ENCODE measurements at regions not wholly inside any gene's neighbourhood (a gene's known extent, or its start where the extent isn't known, plus 50 kb on each side); places are given as distances from the start of the nearest gene placed in this dataset.
"Not testable (repeated sequence)": the region's sequence is repeated elsewhere in the genome, so short reads cannot be mapped to it uniquely, and the experiment has no call there.

- H3K79me2 ChIP-seq (ENCODE audit: control insufficient read depth, insufficient read depth, low read length); DNase-seq; H4K8ac ChIP-seq (ENCODE audit: low read depth, low read length); H3K18ac ChIP-seq (ENCODE audit: low read length); H3K79me1 ChIP-seq (ENCODE audit: low read length); H3K4me1 ChIP-seq (ENCODE audit: control insufficient read depth, low read depth, low read length); H3K27me3 ChIP-seq (ENCODE audit: insufficient read depth, low read length, poor library complexity); H3K23ac ChIP-seq (ENCODE audit: low read length); H3K56ac ChIP-seq (ENCODE audit: low read length); H2BK15ac ChIP-seq (replicated peaks; ENCODE audit: low read depth); H3K36me3 ChIP-seq (ENCODE audit: control insufficient read depth, insufficient read depth, low read length); H3K4ac ChIP-seq (ENCODE audit: low read depth, low read length); H3K4me3 ChIP-seq (ENCODE audit: low read length); H3K27ac ChIP-seq (ENCODE audit: low read depth, low read length); H2BK5ac ChIP-seq (ENCODE audit: low read length); H2BK120ac ChIP-seq (ENCODE audit: low read depth, low read length); H4K5ac ChIP-seq (ENCODE audit: low read length); H3K4me2 ChIP-seq (ENCODE audit: low read length); H2AK5ac ChIP-seq (ENCODE audit: low read length); H3K9ac ChIP-seq (ENCODE audit: low read length): not testable (repeated sequence)
Observed at GRCh38 chr2:12472265-12472664, 244.5 kb upstream of the TRIB2 start.

GRCh38 chr2:12478151-12479064 is 238.3 kb upstream of the TRIB2 start:
- no CpG with 5 or more reads among the region's 9 CpGs for WGBS (ENCODE audit: extremely low coverage, insufficient coverage, low lambda C conversion rate)
- H3K79me2 ChIP-seq (ENCODE audit: control insufficient read depth, insufficient read depth, low read length) = no peaks in the 10 kb centered on the region
- no peak overlapping the region for H3K4ac ChIP-seq (ENCODE audit: low read depth, low read length)
- no peak overlapping the region for H2BK120ac ChIP-seq (ENCODE audit: low read depth, low read length)
- H2BK5ac ChIP-seq (ENCODE audit: low read length) = no peak overlapping the region
- H3K18ac ChIP-seq (ENCODE audit: low read length) = no peak overlapping the region
- no peak overlapping the region for H4K8ac ChIP-seq (ENCODE audit: low read depth, low read length)
- H3K4me1 ChIP-seq (ENCODE audit: control insufficient read depth, low read depth, low read length) = no peaks in the 10 kb centered on the region
- no peak overlapping the region for H3K4me3 ChIP-seq (ENCODE audit: low read length)
- no peak overlapping the region for H2AK5ac ChIP-seq (ENCODE audit: low read length)
- no peak overlapping the region for H3K23ac ChIP-seq (ENCODE audit: low read length)
- H3K9ac ChIP-seq (ENCODE audit: low read length) = no peak overlapping the region
- H3K56ac ChIP-seq (ENCODE audit: low read length) = no peak overlapping the region
- no peak overlapping the region for H2BK15ac ChIP-seq (replicated peaks; ENCODE audit: low read depth)
- no peak overlapping the region for H3K27ac ChIP-seq (ENCODE audit: low read depth, low read length)
- no peak for DNase-seq
- no peaks in the 10 kb centered on the region for H3K36me3 ChIP-seq (ENCODE audit: control insufficient read depth, insufficient read depth, low read length)
- H3K27me3 ChIP-seq (ENCODE audit: insufficient read depth, low read length, poor library complexity) = no peaks in the 10 kb centered on the region
- no peak overlapping the region for H3K4me2 ChIP-seq (ENCODE audit: low read length)
- H4K5ac ChIP-seq (ENCODE audit: low read length) = no peak overlapping the region
- H3K79me1 ChIP-seq (ENCODE audit: low read length) = no peaks in the 10 kb centered on the region

DNA sequence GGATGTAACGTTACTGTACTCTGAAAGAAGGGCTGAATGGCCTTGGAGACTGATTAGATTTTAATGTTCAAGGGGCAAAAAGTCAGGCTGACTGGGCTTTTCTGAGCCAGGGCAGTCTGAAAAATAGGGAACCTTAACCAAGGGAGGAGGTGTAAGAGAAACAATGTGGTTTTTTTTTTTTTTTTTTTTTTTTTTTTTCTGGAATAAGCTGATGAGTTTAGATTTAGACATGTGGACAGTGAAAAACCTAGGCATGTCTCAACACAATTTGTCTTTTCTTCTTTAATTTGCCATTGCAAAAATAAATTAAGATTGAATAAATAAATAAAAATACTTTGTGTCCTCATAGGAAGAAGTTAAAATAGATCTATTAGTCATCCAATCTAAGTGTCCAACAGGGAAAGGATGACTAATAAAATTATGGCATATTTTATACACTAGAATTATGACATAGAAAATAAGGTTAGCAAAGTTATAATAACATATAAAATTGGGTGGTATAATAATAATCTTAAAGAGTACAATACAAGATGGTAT is 237.6 kb upstream of the TRIB2 start:
- no peaks in the 10 kb centered on the region for H3K79me1 ChIP-seq (ENCODE audit: low read length)
- H3K4me3 ChIP-seq (ENCODE audit: low read length) = no peak overlapping the region
- no peak overlapping the region for H2BK120ac ChIP-seq (ENCODE audit: low read depth, low read length)
- no peak overlapping the region for H4K5ac ChIP-seq (ENCODE audit: low read length)
- no peaks in the 10 kb centered on the region for H3K4me1 ChIP-seq (ENCODE audit: control insufficient read depth, low read depth, low read length)
- H3K4ac ChIP-seq (ENCODE audit: low read depth, low read length) = no peak overlapping the region
- no peaks in the 10 kb centered on the region for H3K36me3 ChIP-seq (ENCODE audit: control insufficient read depth, insufficient read depth, low read length)
- H3K79me2 ChIP-seq (ENCODE audit: control insufficient read depth, insufficient read depth, low read length) = no peaks in the 10 kb centered on the region
- H3K18ac ChIP-seq (ENCODE audit: low read length) = no peak overlapping the region
- no CpG with 5 or more reads among the region's 1 CpG for WGBS (ENCODE audit: extremely low coverage, insufficient coverage, low lambda C conversion rate)
- H3K27ac ChIP-seq (ENCODE audit: low read depth, low read length) = no peak overlapping the region
- H2BK15ac ChIP-seq (replicated peaks; ENCODE audit: low read depth) = no peak overlapping the region
- no peak for DNase-seq
- no peak overlapping the region for H3K9ac ChIP-seq (ENCODE audit: low read length)
- no peak overlapping the region for H3K56ac ChIP-seq (ENCODE audit: low read length)
- no peak overlapping the region for H3K23ac ChIP-seq (ENCODE audit: low read length)
- H2BK5ac ChIP-seq (ENCODE audit: low read length) = no peak overlapping the region
- no peak overlapping the region for H4K8ac ChIP-seq (ENCODE audit: low read depth, low read length)
- no peak overlapping the region for H3K4me2 ChIP-seq (ENCODE audit: low read length)
- no peaks in the 10 kb centered on the region for H3K27me3 ChIP-seq (ENCODE audit: insufficient read depth, low read length, poor library complexity)
- H2AK5ac ChIP-seq (ENCODE audit: low read length) = no peak overlapping the region

- H2BK120ac ChIP-seq (ENCODE audit: low read depth, low read length) = no peak overlapping the region
- no peak overlapping the region for H3K9ac ChIP-seq (ENCODE audit: low read length)
- H3K27ac ChIP-seq (ENCODE audit: low read depth, low read length) = no peak overlapping the region
- no peak overlapping the region for H3K23ac ChIP-seq (ENCODE audit: low read length)
- H3K4ac ChIP-seq (ENCODE audit: low read depth, low read length) = no peak overlapping the region
- H2BK15ac ChIP-seq (replicated peaks; ENCODE audit: low read depth) = no peak overlapping the region
- no peaks in the 10 kb centered on the region for H3K36me3 ChIP-seq (ENCODE audit: control insufficient read depth, insufficient read depth, low read length)
- H3K79me1 ChIP-seq (ENCODE audit: low read length) = no peaks in the 10 kb centered on the region
- H4K8ac ChIP-seq (ENCODE audit: low read depth, low read length) = no peak overlapping the region
- H3K27me3 ChIP-seq (ENCODE audit: insufficient read depth, low read length, poor library complexity) = no peaks in the 10 kb centered on the region
- no CpG with 5 or more reads among the region's 3 CpGs for WGBS (ENCODE audit: extremely low coverage, insufficient coverage, low lambda C conversion rate)
- H2AK5ac ChIP-seq (ENCODE audit: low read length) = no peak overlapping the region
- no peaks in the 10 kb centered on the region for H3K79me2 ChIP-seq (ENCODE audit: control insufficient read depth, insufficient read depth, low read length)
- peaks cover 9% of the 10 kb centered on the region for H3K4me1 ChIP-seq (ENCODE audit: control insufficient read depth, low read depth, low read length)
- no peak overlapping the region for H3K4me3 ChIP-seq (ENCODE audit: low read length)
- H2BK5ac ChIP-seq (ENCODE audit: low read length) = no peak overlapping the region
- H4K5ac ChIP-seq (ENCODE audit: low read length) = no peak overlapping the region
- no peak overlapping the region for H3K18ac ChIP-seq (ENCODE audit: low read length)
- no peak overlapping the region for H3K4me2 ChIP-seq (ENCODE audit: low read length)
- H3K56ac ChIP-seq (ENCODE audit: low read length) = peak overlapping the region; percentile 15
- DNase-seq = no peak
Observed at GRCh38 chr2:12484536-12485115, 232.1 kb upstream of the TRIB2 start.

DNA sequence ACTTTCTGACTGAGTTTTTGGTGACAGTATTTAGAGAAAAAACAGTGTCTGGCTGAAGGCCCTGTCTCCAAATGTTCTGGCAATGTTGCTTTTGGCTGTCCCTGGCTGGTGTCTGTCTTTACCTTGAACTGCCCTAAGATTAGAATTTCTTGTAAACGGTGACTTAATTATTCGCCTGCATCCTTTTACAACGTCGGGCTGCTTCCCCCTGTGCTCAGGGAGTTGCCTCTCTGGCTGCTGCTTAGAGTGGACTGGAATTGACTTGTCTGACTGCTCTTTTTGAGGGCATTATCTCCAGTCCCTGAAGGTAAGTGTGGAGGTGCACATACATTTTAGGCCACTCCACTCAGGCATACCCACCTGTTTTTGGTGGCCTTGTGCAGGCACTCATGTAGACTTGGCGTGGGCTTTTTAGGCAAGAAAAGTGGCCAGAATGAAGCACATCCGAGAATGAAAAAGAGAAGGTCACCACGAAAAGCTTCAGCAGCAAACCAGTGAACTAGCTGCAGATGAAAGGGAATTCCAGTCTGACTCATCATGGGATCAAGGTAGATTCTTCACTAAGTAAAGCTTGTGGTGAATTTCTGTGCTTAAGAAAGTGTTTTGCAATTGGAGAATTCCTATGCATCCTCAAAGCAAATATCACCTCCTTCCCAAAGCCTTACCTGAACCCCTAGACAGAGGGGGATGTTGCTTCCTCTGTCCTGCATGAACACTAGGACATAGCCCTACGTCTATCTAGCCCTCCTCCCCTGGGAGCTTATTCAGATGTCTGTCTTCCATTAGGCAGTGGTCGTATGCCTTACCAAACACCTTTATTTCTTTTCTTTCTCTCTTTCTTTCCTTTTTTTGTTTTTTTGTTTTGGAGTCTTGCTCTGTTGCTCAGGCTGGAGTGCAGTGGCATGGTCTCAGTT is 230.3 kb upstream of the TRIB2 start:
- no peak overlapping the region for H2BK120ac ChIP-seq (ENCODE audit: low read depth, low read length)
- no peak overlapping the region for H3K4me3 ChIP-seq (ENCODE audit: low read length)
- no peak overlapping the region for H2BK5ac ChIP-seq (ENCODE audit: low read length)
- H4K8ac ChIP-seq (ENCODE audit: low read depth, low read length) = no peak overlapping the region
- no peak overlapping the region for H2BK15ac ChIP-seq (replicated peaks; ENCODE audit: low read depth)
- H3K4ac ChIP-seq (ENCODE audit: low read depth, low read length) = no peak overlapping the region
- peaks cover 9% of the 10 kb centered on the region for H3K4me1 ChIP-seq (ENCODE audit: control insufficient read depth, low read depth, low read length)
- no peaks in the 10 kb centered on the region for H3K27me3 ChIP-seq (ENCODE audit: insufficient read depth, low read length, poor library complexity)
- peak; percentile 66 for DNase-seq
- no peak overlapping the region for H3K27ac ChIP-seq (ENCODE audit: low read depth, low read length)
- no peak overlapping the region for H3K4me2 ChIP-seq (ENCODE audit: low read length)
- no peaks in the 10 kb centered on the region for H3K79me1 ChIP-seq (ENCODE audit: low read length)
- H4K5ac ChIP-seq (ENCODE audit: low read length) = no peak overlapping the region
- no peaks in the 10 kb centered on the region for H3K36me3 ChIP-seq (ENCODE audit: control insufficient read depth, insufficient read depth, low read length)
- no peak overlapping the region for H3K56ac ChIP-seq (ENCODE audit: low read length)
- H3K23ac ChIP-seq (ENCODE audit: low read length) = no peak overlapping the region
- no CpG with 5 or more reads among the region's 9 CpGs for WGBS (ENCODE audit: extremely low coverage, insufficient coverage, low lambda C conversion rate)
- H3K9ac ChIP-seq (ENCODE audit: low read length) = no peak overlapping the region
- H3K18ac ChIP-seq (ENCODE audit: low read length) = no peak overlapping the region
- H2AK5ac ChIP-seq (ENCODE audit: low read length) = no peak overlapping the region
- H3K79me2 ChIP-seq (ENCODE audit: control insufficient read depth, insufficient read depth, low read length) = no peaks in the 10 kb centered on the region

Measured in mesendoderm (in vitro differentiated cells).